PC-9 (cell line): ENCODE measurements at regions not wholly inside any gene's neighbourhood (a gene's known extent, or its start where the extent isn't known, plus 50 kb on each side); places are given as distances from the start of the nearest gene placed in this dataset.

Source experiments
- BruUV-seq: library from RNA; stranded (reverse); fragments of 400-500 nt; replicated peaks from 2 replicates; lab custom pipeline; 2021; lab: Mats Ljungman, UMichigan
- CTCF ChIA-PET: fragments of 300-600 bp; sonication (Branson Sonifier 250); formaldehyde crosslinking; loops from one replicate; lab custom pipeline; 2022; ENCODE audit warnings: antibody characterized with exemption; lab: Charles Lee
- POLR2A ChIA-PET: fragments of 300-600 bp; sonication (Branson Sonifier 250); formaldehyde crosslinking; loops from one replicate; lab custom pipeline; 2022; ENCODE audit warnings: antibody characterized with exemption; ENCODE audit not compliant: unreplicated experiment; lab: Charles Lee
- DNase-seq, 2 experiments: peaks; one replicate each; pipeline versions ENCODE4 v3.0.0 to v3.0.0-alpha.2; 2015 to 2022; ENCODE audit warnings: mixed read lengths in 1 of 2
- H2AFZ ChIP-seq: fragments of 200-600 bp; sonication (generic); 2 replicates; pipeline ENCODE4 v1.8.1; 2017; ENCODE audit warnings: antibody characterized with exemption
- H3F3A ChIP-seq: fragments of 200-600 bp; sonication (generic); 2 replicates; pipeline ENCODE4 v1.8.1; 2017; ENCODE audit warnings: antibody characterized with exemption, mild to moderate bottlenecking, low read depth; ENCODE audit not compliant: insufficient read depth
- H3K27ac ChIP-seq: fragments of 200-600 bp; sonication (generic); 2 replicates; pipeline ENCODE4 v1.6.1; 2016; ENCODE audit warnings: mixed run types
- H3K27me3 ChIP-seq: fragments of 200-600 bp; sonication (generic); 2 replicates; pipeline ENCODE4 v1.6.1; 2016; ENCODE audit warnings: low read depth, mixed run types; ENCODE audit not compliant: insufficient read depth
- H3K36me3 ChIP-seq: fragments of 200-600 bp; sonication (generic); 2 replicates; pipeline ENCODE4 v1.6.1; 2016; ENCODE audit warnings: low read depth, mixed run types
- H3K4me1 ChIP-seq: fragments of 200-600 bp; sonication (generic); replicated peaks from 2 replicates; pipeline ENCODE4 v1.6.1; 2016; ENCODE audit warnings: mixed run types; ENCODE audit not compliant: insufficient read depth
- H3K4me2 ChIP-seq: fragments of 200-600 bp; sonication (generic); 2 replicates; pipeline ENCODE4 v1.6.1; 2017; ENCODE audit warnings: mixed run types
- H3K4me3 ChIP-seq: fragments of 200-600 bp; sonication (generic); 2 replicates; pipeline ENCODE4 v1.6.1; 2016; ENCODE audit warnings: mixed run types
- H3K79me2 ChIP-seq: fragments of 200-600 bp; sonication (generic); 2 replicates; pipeline ENCODE4 v1.6.1; 2017; ENCODE audit warnings: low read depth, mixed run types
- H3K9me2 ChIP-seq: fragments of 200-600 bp; sonication (generic); 2 replicates; pipeline ENCODE4 v1.8.1; 2017; ENCODE audit warnings: mild to moderate bottlenecking; ENCODE audit not compliant: insufficient read depth
- H3K9me3 ChIP-seq: fragments of 200-600 bp; sonication (generic); 2 replicates; pipeline ENCODE4 v1.8.1; 2016; ENCODE audit warnings: low read depth; ENCODE audit not compliant: insufficient read depth
- H4K20me1 ChIP-seq: fragments of 200-600 bp; sonication (generic); 2 replicates; pipeline ENCODE4 v1.8.1; 2017; ENCODE audit not compliant: insufficient read depth
- EZH2 ChIP-seq: fragments of 200-600 bp; sonication (generic); IDR thresholded peaks from 2 replicates; pipeline ENCODE4 v1.8.0; 2017; ENCODE audit warnings: antibody characterized with exemption, low read depth
- intact Hi-C: fragments of 100-400 bp; cut with micrococcal nuclease; formaldehyde crosslinking; loops from one replicate; pipeline ENCODE4 v1.10.0; 2022; ENCODE audit not compliant: unreplicated experiment
- TF ChIP-seq, protein P1 (sequence below): fragments of 200-600 bp; sonication (generic); conservative IDR thresholded peaks from 2 replicates; pipeline ENCODE4 v1.6.1; 2017; ENCODE audit warnings: mixed run types, antibody characterized with exemption, mild to moderate bottlenecking, moderate library complexity

DNA sequence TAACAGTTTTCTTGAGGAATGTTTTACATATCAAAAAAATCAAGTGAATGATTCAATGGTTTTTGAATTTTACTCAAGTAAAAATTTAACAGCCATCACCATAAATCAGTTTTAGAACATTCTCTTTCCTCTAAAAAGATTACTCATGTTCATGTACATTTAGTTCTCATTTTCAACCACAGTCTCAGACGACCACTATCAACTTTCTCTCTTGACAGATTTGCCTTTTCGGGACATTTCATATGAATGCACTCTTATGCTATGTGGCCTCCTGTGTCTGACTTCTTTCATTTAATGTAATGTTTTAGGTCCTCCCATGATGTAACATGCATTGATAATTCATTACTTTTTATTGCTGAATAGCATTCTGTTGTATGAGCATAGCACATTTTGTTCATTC is 309.3 kb upstream of the PLSCR5 start:
- Histone ChIP-seq H3K36me3 (no peaks in the 10 kb centered on the region), H3K27ac (no peak overlapping the region), H3K9me2 (no peaks in the 10 kb centered on the region), H3K4me3 (no peak overlapping the region), H3K4me1 (no peaks in the 10 kb centered on the region), H3K4me2 (no peak overlapping the region), H3K79me2 (no peaks in the 10 kb centered on the region), H2AFZ (no peak overlapping the region), H4K20me1 (no peaks in the 10 kb centered on the region), H3K9me3 (no peaks in the 10 kb centered on the region), H3K27me3 (no peaks in the 10 kb centered on the region), H3F3A (no peaks in the 10 kb centered on the region)
- ChIA-PET POLR2A (no interaction called here), CTCF (no interaction called here)
- no TSS peak for BruUV-seq
- TF ChIP-seq, protein P1, sequence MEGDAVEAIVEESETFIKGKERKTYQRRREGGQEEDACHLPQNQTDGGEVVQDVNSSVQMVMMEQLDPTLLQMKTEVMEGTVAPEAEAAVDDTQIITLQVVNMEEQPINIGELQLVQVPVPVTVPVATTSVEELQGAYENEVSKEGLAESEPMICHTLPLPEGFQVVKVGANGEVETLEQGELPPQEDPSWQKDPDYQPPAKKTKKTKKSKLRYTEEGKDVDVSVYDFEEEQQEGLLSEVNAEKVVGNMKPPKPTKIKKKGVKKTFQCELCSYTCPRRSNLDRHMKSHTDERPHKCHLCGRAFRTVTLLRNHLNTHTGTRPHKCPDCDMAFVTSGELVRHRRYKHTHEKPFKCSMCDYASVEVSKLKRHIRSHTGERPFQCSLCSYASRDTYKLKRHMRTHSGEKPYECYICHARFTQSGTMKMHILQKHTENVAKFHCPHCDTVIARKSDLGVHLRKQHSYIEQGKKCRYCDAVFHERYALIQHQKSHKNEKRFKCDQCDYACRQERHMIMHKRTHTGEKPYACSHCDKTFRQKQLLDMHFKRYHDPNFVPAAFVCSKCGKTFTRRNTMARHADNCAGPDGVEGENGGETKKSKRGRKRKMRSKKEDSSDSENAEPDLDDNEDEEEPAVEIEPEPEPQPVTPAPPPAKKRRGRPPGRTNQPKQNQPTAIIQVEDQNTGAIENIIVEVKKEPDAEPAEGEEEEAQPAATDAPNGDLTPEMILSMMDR, result no peak
- no peak for TF ChIP-seq EZH2
- no peak for DNase-seq
- intact Hi-C loops, result no loop called here

DNA sequence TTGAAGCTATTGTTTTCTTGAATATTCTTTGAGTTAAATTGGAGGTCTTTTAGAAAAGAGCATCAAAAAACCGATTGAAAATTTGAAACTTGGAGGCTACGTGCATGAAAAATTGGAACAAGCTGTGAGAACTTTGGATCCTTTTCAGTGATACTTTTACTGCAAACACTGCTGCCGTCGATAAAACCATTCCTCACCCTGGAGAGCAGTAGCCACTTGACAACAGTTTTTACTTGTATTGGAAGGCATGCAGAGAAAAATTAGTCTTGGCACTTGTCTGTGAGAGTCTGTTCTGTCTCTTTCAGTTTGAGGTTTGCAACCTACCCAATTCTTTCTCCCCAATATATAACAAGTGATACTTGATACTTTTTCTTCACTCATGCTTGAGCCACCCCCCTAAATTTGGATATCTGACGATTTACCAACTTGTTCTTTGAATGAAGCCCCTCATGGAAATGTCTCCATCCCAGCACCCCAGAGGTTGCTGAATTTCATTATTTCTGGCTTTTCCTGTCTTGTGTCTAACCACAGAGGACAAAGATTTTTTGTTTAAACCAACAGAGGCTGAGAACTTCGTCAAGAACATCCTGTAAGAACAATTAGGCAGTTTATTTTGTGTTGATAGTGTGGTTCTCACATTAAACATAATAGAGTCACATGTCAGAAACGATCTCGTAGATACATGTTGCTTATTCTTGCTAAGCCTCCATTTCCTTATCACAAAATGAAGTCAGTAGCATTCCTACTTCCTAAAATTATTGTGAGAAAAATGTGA is 307.3 kb upstream of the PLSCR5 start:
- H3K9me3 ChIP-seq, result no peaks in the 10 kb centered on the region
- H3K4me2 ChIP-seq, result no peak overlapping the region
- POLR2A ChIA-PET, result no interaction called here
- H3K36me3 ChIP-seq, result no peaks in the 10 kb centered on the region
- H3K9me2 ChIP-seq, result no peaks in the 10 kb centered on the region
- no peaks in the 10 kb centered on the region for H3K4me1 ChIP-seq
- H3K27me3 ChIP-seq, result no peaks in the 10 kb centered on the region
- no peaks in the 10 kb centered on the region for H3F3A ChIP-seq
- H3K27ac ChIP-seq, result no peak overlapping the region
- intact Hi-C loops, result no loop called here
- CTCF ChIA-PET, result no interaction called here
- no peak for TF ChIP-seq EZH2
- TF ChIP-seq, protein P1, result no peak
- no TSS peak for BruUV-seq
- no peaks in the 10 kb centered on the region for H4K20me1 ChIP-seq
- no peak overlapping the region for H2AFZ ChIP-seq
- H3K4me3 ChIP-seq, result no peak overlapping the region
- H3K79me2 ChIP-seq, result no peaks in the 10 kb centered on the region
- DNase-seq, result no peak

DNA sequence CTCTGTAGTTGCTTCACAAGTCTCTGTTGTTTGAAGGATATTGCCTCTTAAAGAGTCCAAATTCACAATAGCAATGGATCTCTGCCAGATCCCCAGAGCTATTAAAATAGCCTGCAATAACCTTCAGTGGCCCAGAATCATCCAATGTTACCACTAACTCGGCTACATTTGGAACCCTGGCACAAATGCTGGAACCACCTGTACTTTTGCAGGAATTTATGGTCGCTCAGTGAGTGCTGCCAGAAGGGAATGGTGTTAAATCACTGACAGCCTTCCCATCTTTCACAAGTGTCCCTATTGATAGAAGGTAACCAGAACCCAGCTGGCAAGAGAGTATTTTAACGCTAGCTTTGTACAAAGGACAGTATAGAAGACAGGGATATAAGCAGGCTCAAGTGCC is 298.8 kb upstream of the PLSCR5 start:
- intact Hi-C loops, result no loop called here
- POLR2A ChIA-PET, result no interaction called here
- TF ChIP-seq, protein P1, result no peak
- no peak for TF ChIP-seq EZH2
- H3K4me2 ChIP-seq, result no peak overlapping the region
- H3K4me1 ChIP-seq, result no peaks in the 10 kb centered on the region
- no peaks in the 10 kb centered on the region for H3K9me3 ChIP-seq
- DNase-seq, result no peak
- H3K79me2 ChIP-seq, result no peaks in the 10 kb centered on the region
- H3K27me3 ChIP-seq, result no peaks in the 10 kb centered on the region
- no peak overlapping the region for H2AFZ ChIP-seq
- H3K9me2 ChIP-seq, result no peaks in the 10 kb centered on the region
- no peak overlapping the region for H3K27ac ChIP-seq
- BruUV-seq, result no TSS peak
- H3K36me3 ChIP-seq, result no peaks in the 10 kb centered on the region
- H3F3A ChIP-seq, result no peaks in the 10 kb centered on the region
- H3K4me3 ChIP-seq, result no peak overlapping the region
- CTCF ChIA-PET, result no interaction called here
- no peaks in the 10 kb centered on the region for H4K20me1 ChIP-seq
